Esophagus squamous epithelium (tissue), 5 donors: ENCODE measurements at regions not wholly inside any gene's neighbourhood (a gene's known extent, or its start where the extent isn't known, plus 50 kb on each side); places are given as distances from the start of the nearest gene placed in this dataset.

Experiments used
- DNase-seq: peaks from one replicate; lab custom pipeline; 2025; lab: John Stamatoyannopoulos, UW
- H3K27ac ChIP-seq, 4 donors: fragments of 200-600 bp; sonication (generic); one replicate each; pipeline ENCODE4 v1.5.1; 2016 to 2019; ENCODE audit warnings: mild to moderate bottlenecking in 1 of 4
- H3K27me3 ChIP-seq, 4 donors: fragments of 200-600 bp; sonication (generic); 1 replicate in 3 of 4; 2 replicates in 1 of 4; pipeline versions ENCODE4 v1.5.1 to v1.6.0; 2017 to 2021; ENCODE audit warnings: antibody characterized with exemption in 1 of 4
- H3K36me3 ChIP-seq, 3 donors: fragments of 200-600 bp; sonication (generic); one replicate each; pipeline ENCODE4 v1.5.1; 2016 to 2019
- H3K4me1 ChIP-seq, 3 donors: fragments of 200-600 bp; sonication (generic); one replicate each; pipeline ENCODE4 v1.5.1; 2017 to 2019
- H3K4me3 ChIP-seq, 4 donors: fragments of 200-600 bp; sonication (generic); 1 replicate in 3 of 4; 2 replicates in 1 of 4; pipeline ENCODE4 v1.5.1; 2016 to 2019; ENCODE audit warnings: mild to moderate bottlenecking in 2 of 4, moderate library complexity in 1 of 4
- H3K9me3 ChIP-seq, 3 donors: fragments of 200-600 bp; sonication (generic); one replicate each; pipeline ENCODE4 v1.5.1; 2016 to 2019
- POLR2A ChIP-seq, 4 donors: fragments of 450-650 bp; IDR thresholded peaks; one replicate each; pipeline ENCODE4 v1.6.1; 2017; ENCODE audit warnings: antibody characterized with exemption in 4 of 4, mild to moderate bottlenecking in 4 of 4, moderate library complexity in 3 of 4
- WGBS, 2 donors: methylation state at CpG; one replicate each; pipeline ENCODE4 v1.1.5; 2018; 5-methylcytosine and 5-hydroxymethylcytosine counted together
- intact Hi-C: fragments of 100-400 bp; cut with DNase I; formaldehyde crosslinking; loops from one replicate; pipeline ENCODE4 v1.15.0; 2022
- TF ChIP-seq, protein P1 (sequence below), 6 experiments: fragments of 450-650 bp in 4 of 6; fragments of 200-600 bp in 2 of 6; sonication (generic) in 2 of 6; IDR thresholded peaks; one replicate each; pipeline ENCODE4 v1.5.1; 2016 to 2019; ENCODE audit warnings: antibody characterized with exemption in 6 of 6, mild to moderate bottlenecking in 4 of 6, moderate library complexity in 4 of 6
- donor health status: DM: yes; HTN: yes; CAD: no.

GRCh38 chr1:185401019-185401418 lies 84.0 kb upstream of the IVNS1ABP start:
- no peak overlapping the region for H3K4me3 ChIP-seq
- no peaks in the 10 kb centered on the region for H3K36me3 ChIP-seq
- H3K27ac ChIP-seq: no peak overlapping the region
- H3K9me3 ChIP-seq: no peaks in the 10 kb centered on the region
- peaks cover 0 to 26% (median 0%) of the 10 kb centered on the region in 3 donors for H3K4me1 ChIP-seq
- TF ChIP-seq, protein P1, sequence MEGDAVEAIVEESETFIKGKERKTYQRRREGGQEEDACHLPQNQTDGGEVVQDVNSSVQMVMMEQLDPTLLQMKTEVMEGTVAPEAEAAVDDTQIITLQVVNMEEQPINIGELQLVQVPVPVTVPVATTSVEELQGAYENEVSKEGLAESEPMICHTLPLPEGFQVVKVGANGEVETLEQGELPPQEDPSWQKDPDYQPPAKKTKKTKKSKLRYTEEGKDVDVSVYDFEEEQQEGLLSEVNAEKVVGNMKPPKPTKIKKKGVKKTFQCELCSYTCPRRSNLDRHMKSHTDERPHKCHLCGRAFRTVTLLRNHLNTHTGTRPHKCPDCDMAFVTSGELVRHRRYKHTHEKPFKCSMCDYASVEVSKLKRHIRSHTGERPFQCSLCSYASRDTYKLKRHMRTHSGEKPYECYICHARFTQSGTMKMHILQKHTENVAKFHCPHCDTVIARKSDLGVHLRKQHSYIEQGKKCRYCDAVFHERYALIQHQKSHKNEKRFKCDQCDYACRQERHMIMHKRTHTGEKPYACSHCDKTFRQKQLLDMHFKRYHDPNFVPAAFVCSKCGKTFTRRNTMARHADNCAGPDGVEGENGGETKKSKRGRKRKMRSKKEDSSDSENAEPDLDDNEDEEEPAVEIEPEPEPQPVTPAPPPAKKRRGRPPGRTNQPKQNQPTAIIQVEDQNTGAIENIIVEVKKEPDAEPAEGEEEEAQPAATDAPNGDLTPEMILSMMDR (IDR thresholded peaks at IDR 0.05): no peak
- no peak for TF ChIP-seq POLR2A (IDR thresholded peaks at IDR 0.05)
- DNase-seq: no peak
- 46 to 54% methylated on average over 2 to 3 of the region's 3 CpGs for WGBS, 2 donors
- H3K27me3 ChIP-seq: no peaks in the 10 kb centered on the region
- intact Hi-C loops: no loop called here

GRCh38 chr1:185400052-185400451 lies 83.0 kb upstream of the IVNS1ABP start:
- no peaks in the 10 kb centered on the region for H3K27me3 ChIP-seq
- intact Hi-C loops: no loop called here
- H3K9me3 ChIP-seq: no peaks in the 10 kb centered on the region
- TF ChIP-seq POLR2A (IDR thresholded peaks at IDR 0.05): no peak
- TF ChIP-seq, protein P1 (IDR thresholded peaks at IDR 0.05): no peak
- no peak overlapping the region for H3K27ac ChIP-seq
- DNase-seq: no peak
- H3K4me3 ChIP-seq: no peak overlapping the region
- WGBS, 2 donors: 87 to 89% methylated on average over 1 of the region's 1 CpG
- peaks cover 0 to 20% (median 0%) of the 10 kb centered on the region in 3 donors for H3K4me1 ChIP-seq
- H3K36me3 ChIP-seq: no peaks in the 10 kb centered on the region

GRCh38 chr1:185398599-185398998 lies 81.6 kb upstream of the IVNS1ABP start:
- Histone ChIP-seq H3K4me3 (no peak overlapping the region), H3K4me1 (peaks cover 4 to 16% (median 5%) of the 10 kb centered on the region in 3 donors), H3K27ac (no peak overlapping the region), H3K36me3 (no peaks in the 10 kb centered on the region), H3K9me3 (no peaks in the 10 kb centered on the region), H3K27me3 (no peaks in the 10 kb centered on the region)
- no peak for TF ChIP-seq POLR2A (IDR thresholded peaks at IDR 0.05)
- TF ChIP-seq, protein P1 (IDR thresholded peaks at IDR 0.05): no peak
- no peak for DNase-seq
- intact Hi-C loops: no loop called here

DNA sequence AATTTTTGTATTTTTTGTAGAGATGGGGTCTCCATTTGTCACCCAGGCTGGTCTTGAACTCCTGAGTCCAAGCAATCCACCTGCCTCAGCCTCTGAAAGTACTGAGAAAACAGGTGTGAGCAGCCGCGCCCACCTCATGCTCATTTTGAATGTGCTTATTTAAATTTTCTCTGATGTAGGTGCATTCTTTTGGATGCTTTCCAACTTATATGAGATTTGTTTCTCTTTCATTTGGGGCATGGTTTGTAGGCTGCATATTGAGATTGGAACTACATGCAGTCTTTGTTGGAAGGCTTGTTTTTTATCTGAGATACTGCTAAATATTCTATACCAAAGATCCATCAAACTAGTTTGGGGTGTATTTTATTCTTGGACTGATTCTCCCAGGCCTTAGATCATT lies 81.0 kb upstream of the IVNS1ABP start:
- no peak for TF ChIP-seq POLR2A (IDR thresholded peaks at IDR 0.05)
- TF ChIP-seq, protein P1 (IDR thresholded peaks at IDR 0.05): no peak
- WGBS, 2 donors: 96 to 97% methylated on average over 2 of the region's 2 CpGs
- Histone ChIP-seq H3K27ac (no peak overlapping the region), H3K27me3 (no peaks in the 10 kb centered on the region), H3K9me3 (no peaks in the 10 kb centered on the region), H3K4me1 (peaks cover 4 to 18% (median 5%) of the 10 kb centered on the region in 3 donors), H3K4me3 (no peak overlapping the region), H3K36me3 (no peaks in the 10 kb centered on the region)
- no peak for DNase-seq
- intact Hi-C loops: no loop called here

- H3K4me3 ChIP-seq: no peak overlapping the region
- no peak overlapping the region for H3K27ac ChIP-seq
- no peak for DNase-seq
- WGBS, 2 donors: 96% methylated on average over 4 of the region's 4 CpGs
- no peak for TF ChIP-seq POLR2A (IDR thresholded peaks at IDR 0.05)
- TF ChIP-seq, protein P1 (IDR thresholded peaks at IDR 0.05): no peak
- H3K9me3 ChIP-seq: no peaks in the 10 kb centered on the region
- intact Hi-C loops: no loop called here
- H3K27me3 ChIP-seq: no peaks in the 10 kb centered on the region
- H3K36me3 ChIP-seq: no peaks in the 10 kb centered on the region
- peaks cover 4 to 19% (median 5%) of the 10 kb centered on the region in 3 donors for H3K4me1 ChIP-seq
Measured at GRCh38 chr1:185397183-185397582, 80.1 kb upstream of the IVNS1ABP start.
